GM12891 (cell line): ENCODE measurements at regions not wholly inside any gene's neighbourhood (a gene's known extent, or its start where the extent isn't known, plus 50 kb on each side); places are given as distances from the start of the nearest gene placed in this dataset.

ENCODE experiments used
- POLR2A ChIP-seq: IDR thresholded peaks from 2 replicates; pipeline ENCODE4 v1.6.1; 2011; ENCODE audit warnings: low read depth, low read length, control low read depth
- POLR2AphosphoS5 ChIP-seq: IDR thresholded peaks from 2 replicates; pipeline ENCODE4 v1.6.1; 2011; ENCODE audit warnings: low read depth, low read length, control low read depth
- TAF1 ChIP-seq: IDR thresholded peaks from 2 replicates; pipeline ENCODE4 v1.6.1; 2011; ENCODE audit warnings: low read depth, low read length, control low read depth

GRCh38 chr2:104487366-104487765 is 366.5 kb upstream of the POU3F3 start:
- TF ChIP-seq TAF1 (no peak), POLR2A (no peak), POLR2AphosphoS5 (no peak)
